Retina (tissue), 1 donor: ENCODE measurements at regions not wholly inside any gene's neighbourhood (a gene's known extent, or its start where the extent isn't known, plus 50 kb on each side); places are given as distances from the start of the nearest gene placed in this dataset.

Experiments
- DNase-seq: peaks from one replicate; pipeline ENCODE4 v3.0.0-alpha.2; 2016

- no peak for DNase-seq
These were observed 503.2 kb upstream of the MKI67 start for GRCh38 chr10:128629111-128630096.

- no peak for DNase-seq
These were observed 504.6 kb upstream of the MKI67 start for GRCh38 chr10:128630787-128631252.

- no peak for DNase-seq
These were observed 505.6 kb upstream of the MKI67 start for GRCh38 chr10:128631801-128632241.

- DNase-seq: no peak
These were observed 506.5 kb upstream of the MKI67 start for GRCh38 chr10:128632694-128633093.

GRCh38 chr10:128633864-128634540 is 507.8 kb upstream of the MKI67 start:
- DNase-seq: no peak

GRCh38 chr10:128642023-128642422 is 515.8 kb upstream of the MKI67 start:
- DNase-seq: no peak

GRCh38 chr10:128642502-128642901 is 516.3 kb upstream of the MKI67 start:
- no peak for DNase-seq

GRCh38 chr10:128643658-128644057 is 517.4 kb upstream of the MKI67 start:
- DNase-seq: no peak

GRCh38 chr10:128645486-128645885 is 519.3 kb upstream of the MKI67 start:
- no peak for DNase-seq

GRCh38 chr10:128646956-128647355 is 520.7 kb upstream of the MKI67 start:
- DNase-seq: no peak

GRCh38 chr10:128657548-128657947 is 531.3 kb upstream of the MKI67 start:
- no peak for DNase-seq

- no peak for DNase-seq
These were observed 534.5 kb upstream of the MKI67 start for GRCh38 chr10:128660726-128661125.

GRCh38 chr10:128661404-128662197 is 535.4 kb upstream of the MKI67 start:
- DNase-seq: no peak

- DNase-seq: no peak
These were observed 536.3 kb upstream of the MKI67 start for GRCh38 chr10:128662520-128662919.

- DNase-seq: no peak
These were observed 538.5 kb upstream of the MKI67 start for GRCh38 chr10:128664729-128665128.

GRCh38 chr10:128675405-128675804 is 549.2 kb upstream of the MKI67 start:
- DNase-seq: no peak

GRCh38 chr10:128680116-128680515 is 553.9 kb upstream of the MKI67 start:
- no peak for DNase-seq

- no peak for DNase-seq
These were observed 558.0 kb upstream of the MKI67 start for GRCh38 chr10:128684215-128684614.

GRCh38 chr10:128686630-128687278 is 560.5 kb upstream of the MKI67 start:
- DNase-seq: no peak

GRCh38 chr10:128687408-128687807 is 561.2 kb upstream of the MKI67 start:
- DNase-seq: no peak

GRCh38 chr10:128687927-128688549 is 561.8 kb upstream of the MKI67 start:
- no peak for DNase-seq

GRCh38 chr10:128689667-128690066 is 563.4 kb upstream of the MKI67 start:
- no peak for DNase-seq
